B cell (primary cell): ENCODE measurements at regions not wholly inside any gene's neighbourhood (a gene's known extent, or its start where the extent isn't known, plus 50 kb on each side); places are given as distances from the start of the nearest gene placed in this dataset.

Source experiments
- ATAC-seq: fragments of 200-7000 bp; cut with Tn5 transposase; one replicate; pipeline ENCODE4 v1.10.0; 2021; ENCODE audit warnings: low read depth, mild to moderate bottlenecking, moderate number of reproducible peaks, moderate library complexity
- CTCF ChIA-PET: fragments of 350-600 bp; sonication (Branson Sonifier 250); formaldehyde crosslinking; loops from one replicate; lab custom pipeline; 2021; ENCODE audit warnings: antibody characterized with exemption, inconsistent platforms; lab: Charles Lee
- POLR2A ChIA-PET: fragments of 350-600 bp; sonication (Branson Sonifier 250); formaldehyde crosslinking; loops from one replicate; lab custom pipeline; 2021; ENCODE audit warnings: antibody characterized with exemption; lab: Charles Lee
- DNase-seq: peaks from one replicate; pipeline ENCODE4 v3.0.0; 2013
- H2AFZ ChIP-seq: 2 replicates; pipeline ENCODE4 v1.6.1; 2012; ENCODE audit warnings: mild to moderate bottlenecking, low read depth, low read length; ENCODE audit not compliant: insufficient read depth, poor library complexity, severe bottlenecking
- H3K27ac ChIP-seq, 2 donors: 1 replicate in 1 of 2; 2 replicates in 1 of 2; pipeline ENCODE4 v1.5.1; 2012 to 2013; ENCODE audit warnings: low read length in 2 of 2, mild to moderate bottlenecking in 2 of 2, moderate library complexity in 1 of 2
- H3K27me3 ChIP-seq, 4 experiments: fragments of 200-600 bp in 1 of 4; sonication (generic) in 1 of 4; replicated peaks in 1 of 4; 1 replicate in 2 of 4; 2 replicates in 2 of 4; pipeline versions ENCODE4 v1.6.1 to v1.7.0; 2013 to 2016; ENCODE audit warnings: low read length in 3 of 4, mild to moderate bottlenecking in 2 of 4, mixed read lengths in 1 of 4, moderate library complexity in 1 of 4; ENCODE audit not compliant: insufficient read depth in 4 of 4, control insufficient read depth in 3 of 4; ENCODE audit errors: control extremely low read depth in 1 of 4
- H3K36me3 ChIP-seq, 2 experiments: replicated peaks in 1 of 2; 1 replicate in 1 of 2; 2 replicates in 1 of 2; pipeline versions ENCODE4 v1.6.1 to v1.7.1; 2013; ENCODE audit warnings: low read length in 1 of 2; ENCODE audit not compliant: insufficient read depth in 2 of 2, control insufficient read depth in 1 of 2; ENCODE audit errors: control extremely low read depth in 1 of 2, extremely low read depth in 1 of 2
- H3K4me1 ChIP-seq, 2 donors: fragments of 200-600 bp in 1 of 2; sonication (generic) in 1 of 2; 1 replicate in 1 of 2; 2 replicates in 1 of 2; pipeline versions ENCODE4 v1.5.1 to v1.6.1; 2013 to 2017; ENCODE audit warnings: low read length in 2 of 2; ENCODE audit not compliant: control insufficient read depth in 2 of 2, insufficient read depth in 2 of 2
- H3K4me2 ChIP-seq: replicated peaks from 2 replicates; pipeline ENCODE3; 2012; ENCODE audit warnings: mild to moderate bottlenecking, low read depth, low read length; ENCODE audit not compliant: poor library complexity, severe bottlenecking
- H3K4me3 ChIP-seq, 5 experiments: fragments of 200-600 bp in 1 of 5; sonication (generic) in 1 of 5; 1 replicate in 3 of 5; 2 replicates in 2 of 5; pipeline versions ENCODE4 v1.5.1 to v1.7.0; 2011 to 2016; ENCODE audit warnings: low read length in 4 of 5, mild to moderate bottlenecking in 4 of 5, low read depth in 2 of 5, control low read depth in 1 of 5, moderate library complexity in 1 of 5; ENCODE audit not compliant: insufficient read depth in 1 of 5; ENCODE audit errors: control extremely low read depth in 1 of 5, extremely low read depth in 1 of 5
- H3K79me2 ChIP-seq: fragments of 200-600 bp; sonication (generic); one replicate; pipeline ENCODE4 v1.6.0; 2016; ENCODE audit warnings: low read length; ENCODE audit not compliant: control insufficient read depth, insufficient read depth
- H3K9ac ChIP-seq: fragments of 200-600 bp; sonication (generic); 2 replicates; pipeline ENCODE4 v1.6.1; 2017; ENCODE audit warnings: mild to moderate bottlenecking, low read length, moderate library complexity
- H3K9me3 ChIP-seq, 3 donors: one replicate each; pipeline versions ENCODE4 v1.6.1 to v1.7.1; 2013; ENCODE audit warnings: low read length in 2 of 3; ENCODE audit not compliant: control insufficient read depth in 2 of 3, insufficient read depth in 1 of 3; ENCODE audit errors: control extremely low read depth in 1 of 3
- H4K20me1 ChIP-seq: 2 replicates; pipeline ENCODE4 v1.6.0; 2012; ENCODE audit warnings: mild to moderate bottlenecking, low read length; ENCODE audit not compliant: insufficient read depth, control insufficient read depth, poor library complexity, severe bottlenecking
- H3K27ac Mint-ChIP-seq: one replicate; pipeline ENCODE4 v1.8.0; 2021; ENCODE audit warnings: mixed read lengths
- H3K27me3 Mint-ChIP-seq: one replicate; pipeline ENCODE4 v1.8.0; 2021; ENCODE audit warnings: mixed read lengths
- H3K4me1 Mint-ChIP-seq: one replicate; pipeline ENCODE4 v1.8.0; 2021; ENCODE audit warnings: mixed read lengths
- H3K4me3 Mint-ChIP-seq: one replicate; pipeline ENCODE4 v1.8.0; 2021; ENCODE audit warnings: mixed read lengths
- H3K9me3 Mint-ChIP-seq: one replicate; pipeline ENCODE4 v1.8.0; 2022; ENCODE audit warnings: mixed read lengths; ENCODE audit not compliant: insufficient read depth
- EZH2 ChIP-seq: IDR thresholded peaks from 2 replicates; pipeline ENCODE4 v1.6.1; 2012; ENCODE audit warnings: borderline replicate concordance, low read depth, mild to moderate bottlenecking, moderate library complexity, low read length; ENCODE audit not compliant: insufficient read depth, poor library complexity, severe bottlenecking
- WGBS: methylation state at CpG from one replicate; pipeline ENCODE4 v1.1.5; 2013; ENCODE audit warnings: missing lambda C conversion rate; ENCODE audit not compliant: insufficient coverage; 5-methylcytosine and 5-hydroxymethylcytosine counted together
- intact Hi-C: fragments of 100-400 bp; cut with micrococcal nuclease; formaldehyde crosslinking; loops from one replicate; pipeline ENCODE4 v1.10.0; 2022
- TF ChIP-seq, protein P1 (sequence below): fragments of 200-600 bp; IDR thresholded peaks from one replicate; pipeline ENCODE4 v1.8.0; 2022; ENCODE audit warnings: antibody characterized with exemption, mild to moderate bottlenecking

DNA sequence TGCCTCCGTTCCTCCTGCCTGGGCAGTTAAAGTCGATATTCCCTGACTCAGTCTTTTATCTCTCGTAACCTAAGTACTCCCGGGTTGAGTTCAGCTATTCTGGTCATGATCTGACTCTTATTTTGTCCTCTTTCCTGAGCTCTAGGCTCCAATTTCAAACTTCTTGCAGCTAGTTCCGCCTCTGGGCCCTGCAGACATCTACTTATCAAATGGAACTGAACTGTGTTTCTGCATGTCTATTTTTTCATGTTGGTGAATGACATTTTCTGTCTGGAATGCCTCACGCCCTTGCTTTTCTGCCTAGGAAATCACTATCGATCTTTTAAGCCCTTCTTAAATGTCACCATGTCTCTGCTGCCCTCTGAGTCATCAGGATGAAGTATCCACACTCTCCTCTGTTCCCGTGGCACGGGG is 101.5 kb downstream of the VAPA start:
- H3K4me1 ChIP-seq, result peaks cover 7 to 8% of the 10 kb centered on the region in 2 donors
- H4K20me1 ChIP-seq, result no peaks in the 10 kb centered on the region
- no peak overlapping the region for H3K4me3 ChIP-seq
- no peak overlapping the region for H2AFZ ChIP-seq
- Mint-ChIP-seq H3K9me3 (no peaks in the 10 kb centered on the region), H3K27ac (no peak overlapping the region), H3K4me1 (peaks cover 11% of the 10 kb centered on the region), H3K4me3 (no peak overlapping the region), H3K27me3 (no peaks in the 10 kb centered on the region)
- no peaks in the 10 kb centered on the region for H3K27me3 ChIP-seq
- no peak overlapping the region for H3K4me2 ChIP-seq
- CTCF ChIA-PET, result no interaction called here
- no peak overlapping the region for H3K27ac ChIP-seq
- H3K36me3 ChIP-seq, result no peaks in the 10 kb centered on the region
- DNase-seq, result no peak
- 91% methylated on average over 8 of the region's 9 CpGs for WGBS
- POLR2A ChIA-PET, result no interaction called here
- H3K9ac ChIP-seq, result no peak overlapping the region
- no peak for ATAC-seq
- intact Hi-C loops, result no loop called here
- TF ChIP-seq, protein P1, sequence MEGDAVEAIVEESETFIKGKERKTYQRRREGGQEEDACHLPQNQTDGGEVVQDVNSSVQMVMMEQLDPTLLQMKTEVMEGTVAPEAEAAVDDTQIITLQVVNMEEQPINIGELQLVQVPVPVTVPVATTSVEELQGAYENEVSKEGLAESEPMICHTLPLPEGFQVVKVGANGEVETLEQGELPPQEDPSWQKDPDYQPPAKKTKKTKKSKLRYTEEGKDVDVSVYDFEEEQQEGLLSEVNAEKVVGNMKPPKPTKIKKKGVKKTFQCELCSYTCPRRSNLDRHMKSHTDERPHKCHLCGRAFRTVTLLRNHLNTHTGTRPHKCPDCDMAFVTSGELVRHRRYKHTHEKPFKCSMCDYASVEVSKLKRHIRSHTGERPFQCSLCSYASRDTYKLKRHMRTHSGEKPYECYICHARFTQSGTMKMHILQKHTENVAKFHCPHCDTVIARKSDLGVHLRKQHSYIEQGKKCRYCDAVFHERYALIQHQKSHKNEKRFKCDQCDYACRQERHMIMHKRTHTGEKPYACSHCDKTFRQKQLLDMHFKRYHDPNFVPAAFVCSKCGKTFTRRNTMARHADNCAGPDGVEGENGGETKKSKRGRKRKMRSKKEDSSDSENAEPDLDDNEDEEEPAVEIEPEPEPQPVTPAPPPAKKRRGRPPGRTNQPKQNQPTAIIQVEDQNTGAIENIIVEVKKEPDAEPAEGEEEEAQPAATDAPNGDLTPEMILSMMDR, result no peak
- no peak for TF ChIP-seq EZH2
- H3K9me3 ChIP-seq, result no peaks in the 10 kb centered on the region
- H3K79me2 ChIP-seq, result no peaks in the 10 kb centered on the region

DNA sequence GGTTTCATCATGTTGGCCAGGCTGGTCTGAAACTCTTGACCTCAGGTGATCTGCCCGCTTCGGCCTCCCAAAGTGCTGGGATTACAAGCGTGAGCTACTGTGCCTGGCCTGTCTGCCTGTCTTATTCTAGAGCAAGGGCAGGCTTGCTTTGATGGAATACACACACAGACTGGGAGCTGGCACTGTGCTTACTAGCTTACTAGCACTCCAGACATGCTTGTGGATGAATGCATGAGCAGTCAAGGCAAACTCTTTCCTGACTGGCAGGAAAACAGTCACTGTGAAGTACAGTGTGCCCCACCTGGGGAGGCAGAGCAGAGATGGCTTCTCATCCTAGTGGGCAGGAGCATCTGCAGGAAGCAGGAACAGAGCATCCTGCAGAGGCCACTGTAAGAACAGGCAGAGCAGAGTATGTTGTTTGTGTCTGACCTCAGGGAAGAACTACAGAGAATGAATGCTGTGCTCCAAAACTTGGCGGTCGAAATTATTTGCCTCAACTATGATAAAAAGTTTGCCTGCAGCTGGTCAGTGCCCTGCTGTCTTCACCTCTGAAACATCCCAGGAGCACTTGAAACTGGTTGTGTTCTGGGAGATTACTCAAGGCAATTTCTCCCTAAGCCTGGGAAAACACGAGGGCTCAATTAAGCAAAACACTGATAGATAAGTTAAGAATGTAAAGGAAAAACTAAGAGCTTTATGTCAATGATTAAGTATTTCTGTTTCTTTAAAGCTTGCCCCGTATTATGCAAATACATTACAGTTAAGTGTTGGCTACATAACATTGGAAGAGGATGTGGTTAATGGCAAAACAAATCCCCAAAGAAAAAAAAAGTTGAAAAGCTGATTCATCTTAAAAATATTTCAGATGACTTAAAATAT is 102.4 kb downstream of the VAPA start:
- TF ChIP-seq, protein P1, result no peak
- no peak for TF ChIP-seq EZH2
- H3K4me1 Mint-ChIP-seq, result peaks cover 11% of the 10 kb centered on the region
- DNase-seq (no peak), ATAC-seq (no peak)
- H3K9me3 ChIP-seq, result no peaks in the 10 kb centered on the region
- H3K36me3 ChIP-seq, result no peaks in the 10 kb centered on the region
- H3K27ac ChIP-seq, result no peak overlapping the region
- H3K4me3 Mint-ChIP-seq, result no peak overlapping the region
- no peaks in the 10 kb centered on the region for H3K27me3 Mint-ChIP-seq
- POLR2A ChIA-PET, result no interaction called here
- 60% methylated on average over 3 of the region's 7 CpGs for WGBS
- no peak overlapping the region for H3K4me2 ChIP-seq
- H3K4me1 ChIP-seq, result peaks cover 7 to 8% of the 10 kb centered on the region in 2 donors
- H2AFZ ChIP-seq, result no peak overlapping the region
- no peaks in the 10 kb centered on the region for H3K79me2 ChIP-seq
- no peaks in the 10 kb centered on the region for H4K20me1 ChIP-seq
- no peaks in the 10 kb centered on the region for H3K9me3 Mint-ChIP-seq
- H3K9ac ChIP-seq, result no peak overlapping the region
- no peaks in the 10 kb centered on the region for H3K27me3 ChIP-seq
- no peak overlapping the region for H3K4me3 ChIP-seq
- H3K27ac Mint-ChIP-seq, result no peak overlapping the region
- intact Hi-C loops, result no loop called here
- CTCF ChIA-PET, result no interaction called here
